SW480 (cell line): ENCODE measurements at regions not wholly inside any gene's neighbourhood (a gene's known extent, or its start where the extent isn't known, plus 50 kb on each side); places are given as distances from the start of the nearest gene placed in this dataset.
"Not testable (repeated sequence)": the region's sequence is repeated elsewhere in the genome, so short reads cannot be mapped to it uniquely, and the experiment has no call there.

Experiments
- DNase-seq: peaks from one replicate; pipeline ENCODE4 v3.0.0-alpha.2; 2016; ENCODE audit warnings: low spot score

GRCh38 chr12:4191642-4192041, 81.9 kb upstream of the CCND2 start:
- DNase-seq = no peak

- DNase-seq = no peak
These were observed 82.4 kb upstream of the CCND2 start for GRCh38 chr12:4191149-4191548.

- no peak for DNase-seq
These were observed 83.0 kb upstream of the CCND2 start for GRCh38 chr12:4190366-4191063.

GRCh38 chr12:4189721-4190120, 83.8 kb upstream of the CCND2 start:
- no peak for DNase-seq

- no peak for DNase-seq
These were observed 85.6 kb upstream of the CCND2 start for GRCh38 chr12:4187916-4188315.

GRCh38 chr12:4187315-4187714, 86.2 kb upstream of the CCND2 start:
- DNase-seq = not testable (repeated sequence)

GRCh38 chr12:4178424-4179170, 95.0 kb upstream of the CCND2 start:
- no peak for DNase-seq

GRCh38 chr12:4177262-4177661, 96.3 kb upstream of the CCND2 start:
- no peak for DNase-seq

GRCh38 chr12:4176168-4176567, 97.4 kb upstream of the CCND2 start:
- no peak for DNase-seq

GRCh38 chr12:4174417-4174816, 99.1 kb upstream of the CCND2 start:
- DNase-seq = no peak

GRCh38 chr12:4172999-4173398, 100.6 kb upstream of the CCND2 start:
- no peak for DNase-seq

- DNase-seq = no peak
These were observed 101.8 kb upstream of the CCND2 start for GRCh38 chr12:4171742-4172141.

GRCh38 chr12:4169959-4170358, 103.6 kb upstream of the CCND2 start:
- DNase-seq = no peak

GRCh38 chr12:4169531-4169930, 104.0 kb upstream of the CCND2 start:
- no peak for DNase-seq

- DNase-seq = no peak
These were observed 105.5 kb upstream of the CCND2 start for GRCh38 chr12:4168036-4168435.

- DNase-seq = no peak
These were observed 108.7 kb upstream of the CCND2 start for GRCh38 chr12:4164559-4165558.

GRCh38 chr12:4164188-4164558, 109.4 kb upstream of the CCND2 start:
- no peak for DNase-seq

GRCh38 chr12:4161718-4162117, 111.8 kb upstream of the CCND2 start:
- DNase-seq = no peak

- DNase-seq = no peak
These were observed 113.1 kb upstream of the CCND2 start for GRCh38 chr12:4160314-4161040.

- no peak for DNase-seq
These were observed 113.7 kb upstream of the CCND2 start for GRCh38 chr12:4159851-4160250.

- no peak for DNase-seq
These were observed 115.3 kb upstream of the CCND2 start for GRCh38 chr12:4158306-4158705.

GRCh38 chr12:4157122-4157521, 116.4 kb upstream of the CCND2 start:
- DNase-seq = no peak
